ENCODE measurements at regions not wholly inside any gene's neighbourhood (a gene's known extent, or its start where the extent isn't known, plus 50 kb on each side); places are given as distances from the start of the nearest gene placed in this dataset.
"Not testable (repeated sequence)": the region's sequence is repeated elsewhere in the genome, so short reads cannot be mapped to it uniquely, and the experiment has no call there.

- peak; percentile 56 for DNase-seq
Measured at GRCh38 chr2:238521870-238522269, 95.1 kb downstream of the ASB1 start.

- DNase-seq, result no peak
Measured at GRCh38 chr2:238523158-238524110, 96.7 kb downstream of the ASB1 start.

- no peak for DNase-seq
Measured at GRCh38 chr2:238524426-238524983, 97.8 kb downstream of the ASB1 start.

GRCh38 chr2:238525990-238526389 is 99.3 kb downstream of the ASB1 start:
- no peak for DNase-seq

- DNase-seq, result no peak
Measured at GRCh38 chr2:238527565-238527964, 100.8 kb downstream of the ASB1 start.

GRCh38 chr2:238528953-238529781 is 102.4 kb downstream of the ASB1 start:
- peak; percentile 89 for DNase-seq

- not testable (repeated sequence) for DNase-seq
Measured at GRCh38 chr2:238531017-238531645, 104.4 kb downstream of the ASB1 start.

- DNase-seq, result not testable (repeated sequence)
Measured at GRCh38 chr2:238543732-238544131, 117.0 kb downstream of the ASB1 start.

- no peak for DNase-seq
Measured at GRCh38 chr2:238548902-238549462, 122.3 kb downstream of the ASB1 start.

- DNase-seq, result no peak
Measured at GRCh38 chr2:238549866-238550265, 123.1 kb downstream of the ASB1 start.

- no peak for DNase-seq
Measured at GRCh38 chr2:238551091-238551490, 124.4 kb downstream of the ASB1 start.

GRCh38 chr2:238552226-238552625 is 125.5 kb downstream of the ASB1 start:
- no peak for DNase-seq

- DNase-seq, result no peak
Measured at GRCh38 chr2:238553159-238553558, 126.4 kb downstream of the ASB1 start.

- no peak for DNase-seq
Measured at GRCh38 chr2:238554468-238555315, 128.0 kb downstream of the ASB1 start.

GRCh38 chr2:238555786-238556542 is 129.2 kb downstream of the ASB1 start:
- DNase-seq, result no peak

GRCh38 chr2:238557431-238557830 is 130.7 kb downstream of the ASB1 start:
- DNase-seq, result no peak

- no peak for DNase-seq
Measured at GRCh38 chr2:238557936-238558335, 131.2 kb downstream of the ASB1 start.

GRCh38 chr2:238558456-238559099 is 131.9 kb downstream of the ASB1 start:
- no peak for DNase-seq

- no peak for DNase-seq
Measured at GRCh38 chr2:238560234-238560633, 133.5 kb downstream of the ASB1 start.

GRCh38 chr2:238561230-238561629 is 134.5 kb downstream of the ASB1 start:
- no peak for DNase-seq
